Endodermal cell (in vitro differentiated cells): ENCODE measurements at regions not wholly inside any gene's neighbourhood (a gene's known extent, or its start where the extent isn't known, plus 50 kb on each side); places are given as distances from the start of the nearest gene placed in this dataset.

Experiments used
- DNase-seq: peaks from one replicate; pipeline ENCODE4 v3.0.0-alpha.2; 2017
- H3K27ac ChIP-seq: 2 replicates; pipeline ENCODE4 v1.5.1; 2013; ENCODE audit warnings: mild to moderate bottlenecking, low read depth, low read length, moderate library complexity
- H3K27me3 ChIP-seq: 2 replicates; pipeline ENCODE4 v1.6.1; 2013; ENCODE audit warnings: mild to moderate bottlenecking, low read length, moderate library complexity; ENCODE audit not compliant: insufficient read depth, control insufficient read depth, poor library complexity, severe bottlenecking
- H3K36me3 ChIP-seq: 2 replicates; pipeline ENCODE4 v1.7.0; 2013; ENCODE audit warnings: mild to moderate bottlenecking, low read length, moderate library complexity; ENCODE audit not compliant: control insufficient read depth, insufficient read depth
- H3K4me1 ChIP-seq: one replicate; pipeline ENCODE4 v1.7.0; 2013; ENCODE audit warnings: low read length; ENCODE audit not compliant: control insufficient read depth, insufficient read depth
- H3K4me3 ChIP-seq: 2 replicates; pipeline ENCODE4 v1.5.1; 2013; ENCODE audit warnings: mild to moderate bottlenecking, low read length, moderate library complexity
- H3K9ac ChIP-seq: 2 replicates; pipeline ENCODE4 v1.6.1; 2013; ENCODE audit warnings: mild to moderate bottlenecking, low read length, moderate library complexity; ENCODE audit not compliant: poor library complexity, severe bottlenecking; ENCODE audit errors: extremely low read depth
- H3K9me3 ChIP-seq: 2 replicates; pipeline ENCODE4 v1.6.1; 2013; ENCODE audit warnings: mild to moderate bottlenecking, low read length, moderate library complexity; ENCODE audit not compliant: control insufficient read depth
- H3K27ac Mint-ChIP-seq: 2 replicates; pipeline ENCODE4 v1.8.0; 2020; ENCODE audit warnings: mixed read lengths
- H3K27me3 Mint-ChIP-seq: 2 replicates; pipeline ENCODE4 v1.8.0; 2021; ENCODE audit warnings: mild to moderate bottlenecking, mixed read lengths; ENCODE audit not compliant: insufficient read depth
- H3K36me3 Mint-ChIP-seq: 2 replicates; pipeline ENCODE4 v1.8.0; 2020; ENCODE audit warnings: low read depth, mixed read lengths
- H3K4me1 Mint-ChIP-seq: 2 replicates; pipeline ENCODE4 v1.8.0; 2020; ENCODE audit warnings: mixed read lengths
- H3K4me3 Mint-ChIP-seq: 2 replicates; pipeline ENCODE4 v1.8.0; 2020; ENCODE audit warnings: mild to moderate bottlenecking, moderate library complexity, mixed read lengths
- H3K9me3 Mint-ChIP-seq: 2 replicates; pipeline ENCODE4 v1.8.0; 2020; ENCODE audit warnings: mild to moderate bottlenecking, mixed read lengths
- WGBS, 2 experiments: methylation state at CpG; one replicate each; pipeline versions ENCODE4 v1.1.5 to v1.1.7; 2013; ENCODE audit warnings: missing lambda C conversion rate in 2 of 2, mixed read lengths in 1 of 2; ENCODE audit not compliant: insufficient coverage in 1 of 2, insufficient read length in 1 of 2; 5-methylcytosine and 5-hydroxymethylcytosine counted together
- TF ChIP-seq, protein P1 (sequence below): fragments of 200-600 bp; sonication (generic); conservative IDR thresholded peaks from 2 replicates; pipeline ENCODE4 v1.5.0; 2021; ENCODE audit warnings: antibody characterized with exemption, mild to moderate bottlenecking

DNA sequence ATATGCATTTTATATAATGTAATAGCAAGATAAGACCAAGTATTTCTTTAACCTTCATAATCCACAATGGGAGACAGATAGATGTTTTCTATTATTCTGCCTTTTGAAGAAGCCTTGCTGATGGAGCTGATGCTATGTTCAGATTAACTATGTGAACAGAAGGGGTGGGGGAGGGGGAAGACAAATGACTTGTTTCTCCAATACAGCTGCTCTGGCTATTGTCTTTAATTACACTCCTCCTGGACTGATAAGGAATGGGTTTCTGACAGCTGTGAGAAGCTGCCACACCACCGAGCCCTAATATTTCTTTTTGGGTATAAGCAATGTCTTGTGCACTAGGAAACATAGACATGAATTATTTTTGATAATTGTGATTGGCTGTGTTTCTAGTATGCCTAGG, 62.0 kb downstream of the CAVIN4 start:
- no peak overlapping the region for H3K4me3 Mint-ChIP-seq
- no peaks in the 10 kb centered on the region for H3K27me3 ChIP-seq
- WGBS, 2 experiments: 88% methylated on average over 1 of the region's 1 CpG; no CpG with 5 or more reads in 1 of the 2 experiments
- H3K9me3 Mint-ChIP-seq: peaks cover 15% of the 10 kb centered on the region
- H3K9me3 ChIP-seq: no peaks in the 10 kb centered on the region
- no peak overlapping the region for H3K9ac ChIP-seq
- no peak overlapping the region for H3K27ac Mint-ChIP-seq
- H3K36me3 ChIP-seq: no peaks in the 10 kb centered on the region
- TF ChIP-seq, protein P1, sequence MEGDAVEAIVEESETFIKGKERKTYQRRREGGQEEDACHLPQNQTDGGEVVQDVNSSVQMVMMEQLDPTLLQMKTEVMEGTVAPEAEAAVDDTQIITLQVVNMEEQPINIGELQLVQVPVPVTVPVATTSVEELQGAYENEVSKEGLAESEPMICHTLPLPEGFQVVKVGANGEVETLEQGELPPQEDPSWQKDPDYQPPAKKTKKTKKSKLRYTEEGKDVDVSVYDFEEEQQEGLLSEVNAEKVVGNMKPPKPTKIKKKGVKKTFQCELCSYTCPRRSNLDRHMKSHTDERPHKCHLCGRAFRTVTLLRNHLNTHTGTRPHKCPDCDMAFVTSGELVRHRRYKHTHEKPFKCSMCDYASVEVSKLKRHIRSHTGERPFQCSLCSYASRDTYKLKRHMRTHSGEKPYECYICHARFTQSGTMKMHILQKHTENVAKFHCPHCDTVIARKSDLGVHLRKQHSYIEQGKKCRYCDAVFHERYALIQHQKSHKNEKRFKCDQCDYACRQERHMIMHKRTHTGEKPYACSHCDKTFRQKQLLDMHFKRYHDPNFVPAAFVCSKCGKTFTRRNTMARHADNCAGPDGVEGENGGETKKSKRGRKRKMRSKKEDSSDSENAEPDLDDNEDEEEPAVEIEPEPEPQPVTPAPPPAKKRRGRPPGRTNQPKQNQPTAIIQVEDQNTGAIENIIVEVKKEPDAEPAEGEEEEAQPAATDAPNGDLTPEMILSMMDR: no peak
- H3K27me3 Mint-ChIP-seq: peaks cover 5% of the 10 kb centered on the region
- peaks cover 21% of the 10 kb centered on the region for H3K4me1 Mint-ChIP-seq
- no peak for DNase-seq
- H3K36me3 Mint-ChIP-seq: no peaks in the 10 kb centered on the region
- H3K27ac ChIP-seq: no peak overlapping the region
- H3K4me3 ChIP-seq: no peak overlapping the region
- no peaks in the 10 kb centered on the region for H3K4me1 ChIP-seq

DNA sequence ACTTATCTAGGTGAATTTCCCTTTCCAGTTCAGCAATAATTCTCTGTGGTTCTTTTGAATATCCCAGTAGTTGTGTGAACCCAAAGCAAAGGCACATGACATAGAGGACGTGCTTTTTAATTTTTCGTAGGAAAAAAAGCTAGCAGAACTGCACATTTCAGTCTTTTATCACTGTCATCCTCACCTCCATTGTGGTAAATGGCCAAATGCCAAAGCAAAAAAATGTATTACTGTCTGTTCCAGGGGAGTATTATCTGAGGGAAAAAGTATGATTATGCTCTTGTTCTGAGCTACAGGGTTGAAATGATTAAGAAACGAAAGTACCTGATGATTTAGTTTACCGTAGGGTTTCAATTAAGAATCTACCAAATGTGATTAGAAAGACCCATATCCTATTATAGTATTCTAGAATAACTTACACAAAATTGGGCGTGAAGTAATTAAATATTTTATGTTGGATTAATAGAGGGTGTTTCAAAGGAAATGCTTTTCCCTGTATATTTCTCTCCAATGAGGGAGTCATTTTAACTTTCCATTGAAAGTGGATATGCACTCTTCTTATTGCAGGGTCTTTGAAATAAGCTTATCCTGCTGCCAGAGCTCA, 62.7 kb downstream of the CAVIN4 start:
- Mint-ChIP-seq H3K27me3 (peaks cover 6% of the 10 kb centered on the region), H3K4me3 (no peak overlapping the region), H3K4me1 (peaks cover 21% of the 10 kb centered on the region), H3K27ac (no peak overlapping the region), H3K9me3 (peaks cover 15% of the 10 kb centered on the region), H3K36me3 (no peaks in the 10 kb centered on the region)
- H3K27ac ChIP-seq: no peak overlapping the region
- DNase-seq: no peak
- H3K36me3 ChIP-seq: no peaks in the 10 kb centered on the region
- TF ChIP-seq, protein P1: no peak
- H3K9me3 ChIP-seq: no peaks in the 10 kb centered on the region
- no peaks in the 10 kb centered on the region for H3K27me3 ChIP-seq
- 92 to 100% methylated on average over 2 to 5 of the region's 5 CpGs for WGBS, 2 experiments
- no peak overlapping the region for H3K4me3 ChIP-seq
- no peak overlapping the region for H3K9ac ChIP-seq
- H3K4me1 ChIP-seq: no peaks in the 10 kb centered on the region

DNA sequence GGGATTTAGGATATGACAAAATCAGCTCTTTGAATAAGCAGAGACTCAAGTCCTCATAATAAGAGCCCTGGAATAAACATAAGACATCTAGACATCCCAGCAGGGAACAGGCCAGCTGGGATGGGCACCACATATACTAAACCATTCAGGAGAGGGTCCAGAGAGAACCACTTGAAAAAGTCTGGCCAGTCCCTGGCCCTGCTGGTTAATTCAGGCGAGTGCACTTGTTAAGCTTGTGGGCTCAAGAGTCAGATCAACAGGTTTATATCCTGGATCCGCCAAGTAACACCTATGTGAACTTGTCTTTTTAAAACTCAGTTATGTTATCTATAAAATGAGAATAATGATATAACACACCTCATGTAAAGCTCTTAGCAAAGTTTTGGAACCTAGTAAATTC, 63.3 kb downstream of the CAVIN4 start:
- no peaks in the 10 kb centered on the region for H3K9me3 ChIP-seq
- H3K4me1 ChIP-seq: no peaks in the 10 kb centered on the region
- no peaks in the 10 kb centered on the region for H3K27me3 ChIP-seq
- no peak overlapping the region for H3K27ac ChIP-seq
- Mint-ChIP-seq H3K4me1 (peaks cover 21% of the 10 kb centered on the region), H3K27me3 (peaks cover 6% of the 10 kb centered on the region), H3K36me3 (no peaks in the 10 kb centered on the region), H3K4me3 (no peak overlapping the region), H3K9me3 (peaks cover 15% of the 10 kb centered on the region), H3K27ac (no peak overlapping the region)
- H3K36me3 ChIP-seq: no peaks in the 10 kb centered on the region
- TF ChIP-seq, protein P1: peak; percentile 59
- H3K4me3 ChIP-seq: no peak overlapping the region
- no peak overlapping the region for H3K9ac ChIP-seq
- 88% methylated on average over 2 of the region's 2 CpGs; no CpG with 5 or more reads in 1 of the 2 experiments for WGBS, 2 experiments
- DNase-seq: no peak
